H9 (cell line): ENCODE measurements at regions not wholly inside any gene's neighbourhood (a gene's known extent, or its start where the extent isn't known, plus 50 kb on each side); places are given as distances from the start of the nearest gene placed in this dataset.

ENCODE experiments used
- DNase-seq: peaks from one replicate; pipeline ENCODE4 v3.0.0-alpha.2; 2017
- H2AFZ ChIP-seq: one replicate; pipeline ENCODE4 v1.6.1; 2013; ENCODE audit warnings: mild to moderate bottlenecking, low read length, control low read depth, moderate library complexity
- H2AK5ac ChIP-seq: 2 replicates; pipeline ENCODE4 v1.6.1; 2013; ENCODE audit warnings: low read length, control low read depth, mixed read lengths; ENCODE audit not compliant: insufficient read length
- H2BK120ac ChIP-seq: one replicate; pipeline ENCODE4 v1.6.1; 2013; ENCODE audit warnings: low read depth, mild to moderate bottlenecking, low read length, control low read depth, inconsistent platforms; ENCODE audit not compliant: poor library complexity, severe bottlenecking
- H2BK12ac ChIP-seq: 2 replicates; pipeline ENCODE4 v1.6.1; 2013; ENCODE audit warnings: low read length, control low read depth, mixed read lengths, low read depth; ENCODE audit not compliant: insufficient read length
- H2BK15ac ChIP-seq: 2 replicates; pipeline ENCODE4 v1.6.1; 2013; ENCODE audit warnings: low read depth, low read length, control low read depth
- H2BK20ac ChIP-seq: one replicate; pipeline ENCODE4 v1.6.1; 2013; ENCODE audit warnings: low read depth, mild to moderate bottlenecking, low read length, control low read depth, inconsistent platforms; ENCODE audit not compliant: poor library complexity, severe bottlenecking
- H2BK5ac ChIP-seq: 2 replicates; pipeline ENCODE4 v1.6.1; 2013; ENCODE audit warnings: low read length, control low read depth, mixed read lengths; ENCODE audit not compliant: insufficient read length
- H3K14ac ChIP-seq: 2 replicates; pipeline ENCODE4 v1.6.1; 2013; ENCODE audit warnings: low read length, control low read depth; ENCODE audit not compliant: insufficient read depth
- H3K18ac ChIP-seq: 2 replicates; pipeline ENCODE4 v1.6.1; 2013; ENCODE audit warnings: low read depth, mild to moderate bottlenecking, mixed read lengths, low read length, control low read depth; ENCODE audit not compliant: insufficient read length
- H3K23ac ChIP-seq: 2 replicates; pipeline ENCODE4 v1.6.1; 2013; ENCODE audit warnings: low read length, control low read depth, mixed read lengths, low read depth; ENCODE audit not compliant: insufficient read length
- H3K23me2 ChIP-seq: 2 replicates; pipeline ENCODE4 v1.6.1; 2013; ENCODE audit warnings: low read depth, mild to moderate bottlenecking, mixed read lengths, low read length, control low read depth; ENCODE audit not compliant: insufficient read length, poor library complexity, severe bottlenecking
- H3K27ac ChIP-seq: 2 replicates; pipeline ENCODE4 v1.5.1; 2013; ENCODE audit warnings: low read length, control low read depth, mixed read lengths, low read depth; ENCODE audit not compliant: insufficient read length
- H3K27me3 ChIP-seq: 2 replicates; pipeline ENCODE4 v1.6.1; 2013; ENCODE audit warnings: low read length, control low read depth, inconsistent platforms; ENCODE audit not compliant: insufficient read depth
- H3K4ac ChIP-seq: 2 replicates; pipeline ENCODE4 v1.6.1; 2013; ENCODE audit warnings: low read depth, mild to moderate bottlenecking, control low read depth, inconsistent platforms, low read length, moderate library complexity
- H3K4me1 ChIP-seq: 2 replicates; pipeline ENCODE4 v1.6.1; 2013; ENCODE audit warnings: low read length, control low read depth, inconsistent platforms; ENCODE audit not compliant: insufficient read depth
- H3K4me2 ChIP-seq: 2 replicates; pipeline ENCODE4 v1.6.1; 2013; ENCODE audit warnings: low read length, control low read depth, mixed read lengths; ENCODE audit not compliant: insufficient read length, insufficient read depth
- H3K56ac ChIP-seq: 2 replicates; pipeline ENCODE4 v1.6.1; 2013; ENCODE audit warnings: low read depth, mild to moderate bottlenecking, mixed read lengths, low read length, control low read depth; ENCODE audit not compliant: insufficient read length
- H3K79me1 ChIP-seq: 2 replicates; pipeline ENCODE4 v1.6.1; 2013; ENCODE audit warnings: low read depth, mild to moderate bottlenecking, moderate library complexity, low read length, control low read depth, inconsistent platforms; ENCODE audit not compliant: insufficient read depth, poor library complexity, severe bottlenecking
- H3K79me2 ChIP-seq: 2 replicates; pipeline ENCODE4 v1.6.1; 2013; ENCODE audit warnings: low read length, control low read depth, inconsistent platforms; ENCODE audit not compliant: insufficient read depth
- H3K9ac ChIP-seq: 2 replicates; pipeline ENCODE4 v1.6.1; 2013; ENCODE audit warnings: low read length, control low read depth, mixed read lengths; ENCODE audit not compliant: insufficient read length; ENCODE audit errors: extremely low read depth
- H3K9me3 ChIP-seq: one replicate; pipeline ENCODE4 v1.6.1; 2013; ENCODE audit warnings: low read depth, low read length, inconsistent platforms; ENCODE audit not compliant: control insufficient read depth
- H3T11ph ChIP-seq: one replicate; pipeline ENCODE4 v1.6.1; 2013; ENCODE audit warnings: mild to moderate bottlenecking, low read length, control low read depth, inconsistent platforms
- H4K20me1 ChIP-seq: one replicate; pipeline ENCODE4 v1.6.1; 2013; ENCODE audit not compliant: control insufficient read depth, insufficient read length, insufficient read depth
- H4K5ac ChIP-seq: 2 replicates; pipeline ENCODE4 v1.6.1; 2013; ENCODE audit warnings: low read depth, mild to moderate bottlenecking, mixed read lengths, low read length, control low read depth; ENCODE audit not compliant: insufficient read length
- H4K8ac ChIP-seq: replicated peaks from 2 replicates; pipeline ENCODE4 v1.6.1; 2013; ENCODE audit warnings: low read length, control low read depth, mixed read lengths, low read depth; ENCODE audit not compliant: insufficient read length
- H4K91ac ChIP-seq: 2 replicates; pipeline ENCODE4 v1.6.1; 2013; ENCODE audit warnings: low read depth, mild to moderate bottlenecking, moderate library complexity, mixed read lengths, low read length, control low read depth; ENCODE audit not compliant: insufficient read length
- H3K27ac Mint-ChIP-seq, 3 experiments: 2 replicates in 2 of 3; 3 replicates in 1 of 3; pipeline ENCODE4 v1.8.0; 2020 to 2021; ENCODE audit warnings: mixed read lengths in 3 of 3, mild to moderate bottlenecking in 1 of 3, moderate library complexity in 1 of 3
- H3K27me3 Mint-ChIP-seq: 2 replicates; pipeline ENCODE4 v1.8.0; 2021; ENCODE audit warnings: low read depth, mild to moderate bottlenecking, moderate library complexity, mixed read lengths
- H3K36me3 Mint-ChIP-seq, 3 experiments: 2 replicates in 2 of 3; 3 replicates in 1 of 3; pipeline ENCODE4 v1.8.0; 2020 to 2021; ENCODE audit warnings: low read depth in 3 of 3, mixed read lengths in 3 of 3; ENCODE audit not compliant: insufficient read depth in 1 of 3
- H3K4me1 Mint-ChIP-seq, 2 experiments: 2 replicates each; pipeline ENCODE4 v1.8.0; 2020; ENCODE audit warnings: mixed read lengths in 2 of 2
- H3K4me3 Mint-ChIP-seq, 2 experiments: 2 replicates in 1 of 2; 3 replicates in 1 of 2; pipeline ENCODE4 v1.8.0; 2020 to 2021; ENCODE audit warnings: mild to moderate bottlenecking in 2 of 2, mixed read lengths in 2 of 2, moderate library complexity in 1 of 2
- H3K9me3 Mint-ChIP-seq, 2 experiments: 2 replicates in 1 of 2; 3 replicates in 1 of 2; pipeline ENCODE4 v1.8.0; 2020; ENCODE audit warnings: mild to moderate bottlenecking in 2 of 2, mixed read lengths in 2 of 2, moderate library complexity in 1 of 2
- WGBS: extraction: QIAGEN DNeasy Blood & Tissue Kit; methylation state at CpG from one replicate; pipeline ENCODE4 v1.1.7; 2013; ENCODE audit warnings: missing lambda C conversion rate, low lambda C conversion rate, mixed read lengths; ENCODE audit not compliant: insufficient read length; ENCODE audit errors: extremely low coverage; 5-methylcytosine and 5-hydroxymethylcytosine counted together
- TF ChIP-seq, protein P1 (sequence below): fragments of 200-600 bp; sonication (generic); conservative IDR thresholded peaks from 3 replicates; pipeline ENCODE4 v1.8.0; 2021; ENCODE audit warnings: antibody characterized with exemption, mild to moderate bottlenecking

DNA sequence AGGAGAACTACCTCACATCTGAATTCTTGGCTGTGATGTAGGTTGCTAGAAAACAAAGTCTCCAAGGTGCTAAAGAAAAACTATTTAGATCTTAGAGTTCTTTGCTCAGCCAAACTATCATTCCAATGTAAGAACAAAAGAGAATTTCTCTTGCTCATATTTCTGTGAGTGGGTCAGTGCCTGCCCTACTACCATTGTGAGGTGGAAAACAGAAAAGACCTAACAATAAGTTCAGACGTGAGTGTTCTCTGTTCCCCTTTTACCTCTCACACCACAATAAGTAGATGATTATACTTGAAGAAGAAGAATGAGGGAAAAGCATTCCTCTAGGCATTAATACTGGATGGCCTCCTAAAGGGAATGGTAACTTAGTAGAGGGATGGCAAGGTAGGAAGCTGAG is 187.4 kb upstream of the KITLG start:
- H4K91ac ChIP-seq = no peak overlapping the region

More for the DNA sequence above, 187.4 kb upstream of the KITLG start:
- Histone ChIP-seq H2BK12ac (no peak overlapping the region), H3K4ac (no peak overlapping the region), H2BK120ac (no peak overlapping the region), H2AK5ac (no peak overlapping the region), H3K56ac (no peak overlapping the region), H3K18ac (no peak overlapping the region), H3K23me2 (no peaks in the 10 kb centered on the region), H4K20me1 (no peaks in the 10 kb centered on the region), H2BK20ac (no peak overlapping the region), H3K79me1 (no peaks in the 10 kb centered on the region), H4K5ac (no peak overlapping the region), H3K27me3 (no peaks in the 10 kb centered on the region), H2AFZ (no peak overlapping the region), H3K23ac (no peak overlapping the region), H3K27ac (no peak overlapping the region), H4K8ac (no peak overlapping the region), H3T11ph (no peak overlapping the region), H3K9me3 (no peaks in the 10 kb centered on the region), H3K9ac (no peak overlapping the region), H3K14ac (no peak overlapping the region), H3K4me2 (no peak overlapping the region), H2BK5ac (no peak overlapping the region), H3K4me1 (no peaks in the 10 kb centered on the region; the same call in 1 of the 2 replicates), H2BK15ac (no peak overlapping the region), H3K79me2 (no peaks in the 10 kb centered on the region)
- peaks cover under 1 to 2% of the 10 kb centered on the region in 2 experiments; a peak in 2 of 5 replicates for H3K9me3 Mint-ChIP-seq
- TF ChIP-seq, protein P1, sequence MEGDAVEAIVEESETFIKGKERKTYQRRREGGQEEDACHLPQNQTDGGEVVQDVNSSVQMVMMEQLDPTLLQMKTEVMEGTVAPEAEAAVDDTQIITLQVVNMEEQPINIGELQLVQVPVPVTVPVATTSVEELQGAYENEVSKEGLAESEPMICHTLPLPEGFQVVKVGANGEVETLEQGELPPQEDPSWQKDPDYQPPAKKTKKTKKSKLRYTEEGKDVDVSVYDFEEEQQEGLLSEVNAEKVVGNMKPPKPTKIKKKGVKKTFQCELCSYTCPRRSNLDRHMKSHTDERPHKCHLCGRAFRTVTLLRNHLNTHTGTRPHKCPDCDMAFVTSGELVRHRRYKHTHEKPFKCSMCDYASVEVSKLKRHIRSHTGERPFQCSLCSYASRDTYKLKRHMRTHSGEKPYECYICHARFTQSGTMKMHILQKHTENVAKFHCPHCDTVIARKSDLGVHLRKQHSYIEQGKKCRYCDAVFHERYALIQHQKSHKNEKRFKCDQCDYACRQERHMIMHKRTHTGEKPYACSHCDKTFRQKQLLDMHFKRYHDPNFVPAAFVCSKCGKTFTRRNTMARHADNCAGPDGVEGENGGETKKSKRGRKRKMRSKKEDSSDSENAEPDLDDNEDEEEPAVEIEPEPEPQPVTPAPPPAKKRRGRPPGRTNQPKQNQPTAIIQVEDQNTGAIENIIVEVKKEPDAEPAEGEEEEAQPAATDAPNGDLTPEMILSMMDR = no peak
- H3K4me1 Mint-ChIP-seq = peaks cover 29% of the 10 kb centered on the region in 2 experiments
- DNase-seq = no peak
- no peak overlapping the region for H3K4me3 Mint-ChIP-seq
- no peak overlapping the region for H3K27ac Mint-ChIP-seq
- WGBS = no CpG with 5 or more reads among the region's 1 CpG
- H3K36me3 Mint-ChIP-seq = peaks cover 0 to 8% (median 6%) of the 10 kb centered on the region in 3 experiments; a peak in 5 of 7 replicates
- H3K27me3 Mint-ChIP-seq = no peaks in the 10 kb centered on the region
